ENCODE measurements at regions not wholly inside any gene's neighbourhood (a gene's known extent, or its start where the extent isn't known, plus 50 kb on each side); places are given as distances from the start of the nearest gene placed in this dataset.

GRCh38 chr18:29838556-29838955 is 1204.0 kb downstream of the DSC3 start:
- Histone ChIP-seq H3K36me3 (no peaks in the 10 kb centered on the region), H3K9me3 (no peaks in the 10 kb centered on the region), H3K4me3 (no peak overlapping the region), H3K4me1 (no peaks in the 10 kb centered on the region), H3K27me3 (no peaks in the 10 kb centered on the region), H3K27ac (no peak overlapping the region)
- WGBS, result 83% methylated on average over 1 of the region's 1 CpG
- DNase-seq (ENCODE audit: low spot score in 2 of 2), result no peak
- TF ChIP-seq POLR2A (IDR thresholded peaks at IDR 0.05), result no peak
- TF ChIP-seq POLR2AphosphoS5 (IDR thresholded peaks at IDR 0.05), result no peak
- no peak for TF ChIP-seq CTCF (IDR thresholded peaks at IDR 0.05)
- no peak for TF ChIP-seq EP300 (IDR thresholded peaks at IDR 0.05)

GRCh38 chr18:29823671-29824070 is 1218.9 kb downstream of the DSC3 start:
- 78% methylated on average over 1 of the region's 1 CpG for WGBS
- Histone ChIP-seq H3K4me3 (no peak overlapping the region), H3K4me1 (peaks cover 5% of the 10 kb centered on the region), H3K36me3 (no peaks in the 10 kb centered on the region), H3K27ac (no peak overlapping the region), H3K27me3 (no peaks in the 10 kb centered on the region), H3K9me3 (no peaks in the 10 kb centered on the region)
- TF ChIP-seq POLR2A (IDR thresholded peaks at IDR 0.05) (no peak), POLR2AphosphoS5 (IDR thresholded peaks at IDR 0.05) (no peak), CTCF (IDR thresholded peaks at IDR 0.05) (no peak), EP300 (IDR thresholded peaks at IDR 0.05) (no peak)
- no peak for DNase-seq (ENCODE audit: low spot score in 2 of 2)

- no peak overlapping the region for H3K27ac ChIP-seq
- no peak for TF ChIP-seq EP300 (IDR thresholded peaks at IDR 0.05)
- no peak for TF ChIP-seq POLR2AphosphoS5 (IDR thresholded peaks at IDR 0.05)
- no peak for TF ChIP-seq CTCF (IDR thresholded peaks at IDR 0.05)
- TF ChIP-seq POLR2A (IDR thresholded peaks at IDR 0.05), result no peak
- 72% methylated on average over 1 of the region's 1 CpG for WGBS
- H3K4me1 ChIP-seq, result peaks cover 5% of the 10 kb centered on the region
- no peak overlapping the region for H3K4me3 ChIP-seq
- no peak for DNase-seq (ENCODE audit: low spot score in 2 of 2)
- no peaks in the 10 kb centered on the region for H3K27me3 ChIP-seq
- no peaks in the 10 kb centered on the region for H3K9me3 ChIP-seq
- no peaks in the 10 kb centered on the region for H3K36me3 ChIP-seq
Measured at GRCh38 chr18:29821544-29821943, 1221.0 kb downstream of the DSC3 start.

- H3K4me3 ChIP-seq, result no peak overlapping the region
- no peaks in the 10 kb centered on the region for H3K4me1 ChIP-seq
- peak in 1 of 2 donors; percentile 46 for DNase-seq (ENCODE audit: low spot score in 2 of 2)
- H3K9me3 ChIP-seq, result no peaks in the 10 kb centered on the region
- 60% methylated on average over 4 of the region's 4 CpGs for WGBS
- no peaks in the 10 kb centered on the region for H3K27me3 ChIP-seq
- H3K27ac ChIP-seq, result no peak overlapping the region
- no peaks in the 10 kb centered on the region for H3K36me3 ChIP-seq
- TF ChIP-seq POLR2AphosphoS5 (IDR thresholded peaks at IDR 0.05) (no peak), EP300 (IDR thresholded peaks at IDR 0.05) (no peak)
Measured at GRCh38 chr18:29811519-29811918, 1231.0 kb downstream of the DSC3 start.

- H3K36me3 ChIP-seq, result no peaks in the 10 kb centered on the region
- TF ChIP-seq CTCF (IDR thresholded peaks at IDR 0.05) (no peak), EP300 (IDR thresholded peaks at IDR 0.05) (no peak), POLR2A (IDR thresholded peaks at IDR 0.05) (no peak), POLR2AphosphoS5 (IDR thresholded peaks at IDR 0.05) (no peak)
- H3K27ac ChIP-seq, result no peak overlapping the region
- WGBS, result 81% methylated on average over 1 of the region's 1 CpG
- H3K9me3 ChIP-seq, result no peaks in the 10 kb centered on the region
- DNase-seq (ENCODE audit: low spot score in 2 of 2), result no peak
- no peak overlapping the region for H3K4me3 ChIP-seq
- H3K27me3 ChIP-seq, result no peaks in the 10 kb centered on the region
- H3K4me1 ChIP-seq, result no peaks in the 10 kb centered on the region
Measured at GRCh38 chr18:29780816-29781215, 1261.7 kb downstream of the DSC3 start.

GRCh38 chr18:29779096-29779495 is 1263.4 kb downstream of the DSC3 start:
- WGBS, result 89% methylated on average over 1 of the region's 1 CpG

More at GRCh38 chr18:29779096-29779495, 1263.4 kb downstream of the DSC3 start:
- H3K36me3 ChIP-seq, result no peaks in the 10 kb centered on the region
- H3K27me3 ChIP-seq, result no peaks in the 10 kb centered on the region
- H3K4me1 ChIP-seq, result no peaks in the 10 kb centered on the region
- no peaks in the 10 kb centered on the region for H3K9me3 ChIP-seq
- H3K27ac ChIP-seq, result no peak overlapping the region
- DNase-seq (ENCODE audit: low spot score in 2 of 2), result no peak
- TF ChIP-seq POLR2AphosphoS5 (IDR thresholded peaks at IDR 0.05) (no peak), CTCF (IDR thresholded peaks at IDR 0.05) (no peak), EP300 (IDR thresholded peaks at IDR 0.05) (no peak), POLR2A (IDR thresholded peaks at IDR 0.05) (no peak)
- H3K4me3 ChIP-seq, result no peak overlapping the region
